ENCODE measurements at regions not wholly inside any gene's neighbourhood (a gene's known extent, or its start where the extent isn't known, plus 50 kb on each side); places are given as distances from the start of the nearest gene placed in this dataset.

DNA sequence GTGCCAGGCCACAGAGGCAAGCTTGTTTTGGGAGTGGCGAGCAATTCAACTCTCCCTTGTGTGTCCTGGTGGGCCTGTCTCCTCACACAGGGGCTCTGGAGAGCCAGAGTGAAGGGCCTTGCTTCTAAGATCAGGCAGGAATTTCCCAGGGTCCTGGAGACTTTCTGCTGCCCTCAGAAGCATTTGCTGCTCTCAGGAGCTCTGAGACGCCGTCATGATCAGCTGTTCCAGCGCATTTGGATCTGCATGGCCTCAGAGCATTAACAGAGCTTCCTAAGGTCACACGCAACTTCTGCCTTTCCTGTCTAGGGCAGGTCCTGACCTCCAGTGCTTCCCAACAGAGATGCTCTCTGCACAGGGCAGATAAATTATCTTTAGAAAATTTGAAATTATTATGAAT lies 52.2 kb upstream of the C10orf90 start:
- Histone ChIP-seq H3K4me3 (no peak overlapping the region), H3K36me3 (replicated peaks in 1 of 2; ENCODE audit: insufficient read depth in 1 of 2, low read depth in 2 of 2) (no peaks in the 10 kb centered on the region), H3K27me3 (no peaks in the 10 kb centered on the region), H3K27ac (no peak overlapping the region), H3K4me1 (no peaks in the 10 kb centered on the region), H3K9me3 (no peaks in the 10 kb centered on the region)
- no peak for TF ChIP-seq POLR2A (IDR thresholded peaks at IDR 0.05)
- TF ChIP-seq, protein P1, sequence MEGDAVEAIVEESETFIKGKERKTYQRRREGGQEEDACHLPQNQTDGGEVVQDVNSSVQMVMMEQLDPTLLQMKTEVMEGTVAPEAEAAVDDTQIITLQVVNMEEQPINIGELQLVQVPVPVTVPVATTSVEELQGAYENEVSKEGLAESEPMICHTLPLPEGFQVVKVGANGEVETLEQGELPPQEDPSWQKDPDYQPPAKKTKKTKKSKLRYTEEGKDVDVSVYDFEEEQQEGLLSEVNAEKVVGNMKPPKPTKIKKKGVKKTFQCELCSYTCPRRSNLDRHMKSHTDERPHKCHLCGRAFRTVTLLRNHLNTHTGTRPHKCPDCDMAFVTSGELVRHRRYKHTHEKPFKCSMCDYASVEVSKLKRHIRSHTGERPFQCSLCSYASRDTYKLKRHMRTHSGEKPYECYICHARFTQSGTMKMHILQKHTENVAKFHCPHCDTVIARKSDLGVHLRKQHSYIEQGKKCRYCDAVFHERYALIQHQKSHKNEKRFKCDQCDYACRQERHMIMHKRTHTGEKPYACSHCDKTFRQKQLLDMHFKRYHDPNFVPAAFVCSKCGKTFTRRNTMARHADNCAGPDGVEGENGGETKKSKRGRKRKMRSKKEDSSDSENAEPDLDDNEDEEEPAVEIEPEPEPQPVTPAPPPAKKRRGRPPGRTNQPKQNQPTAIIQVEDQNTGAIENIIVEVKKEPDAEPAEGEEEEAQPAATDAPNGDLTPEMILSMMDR (IDR thresholded peaks at IDR 0.05), result no peak
- no peak for DNase-seq
- ATAC-seq, result no peak
- WGBS, 2 donors, result 76 to 89% methylated on average over 5 of the region's 5 CpGs
- intact Hi-C loops (cut with DNase I), result no loop called here

DNA sequence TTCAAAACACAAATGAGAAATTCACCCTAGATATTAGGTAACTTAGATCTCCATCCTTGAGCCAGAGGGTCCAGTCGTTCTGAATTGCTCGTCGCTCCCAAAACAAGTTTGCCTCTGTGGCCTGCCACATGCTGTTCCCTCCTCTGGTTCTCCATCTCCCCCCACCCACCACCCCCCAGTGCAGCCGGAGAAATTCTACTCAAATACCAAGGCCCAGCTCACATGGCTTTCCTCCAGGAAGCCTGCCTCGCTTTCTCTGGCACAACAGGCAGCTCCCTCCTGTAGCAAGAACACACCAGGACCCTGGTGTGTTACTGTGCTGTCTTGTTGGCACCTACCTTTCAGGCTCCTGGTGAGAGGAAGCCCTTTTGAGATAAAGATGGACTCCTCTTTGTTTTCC lies 52.7 kb upstream of the C10orf90 start:
- intact Hi-C loops (cut with DNase I), result no loop called here
- DNase-seq (no peak), ATAC-seq (no peak)
- 67 to 73% methylated on average over 5 of the region's 5 CpGs for WGBS, 2 donors
- H3K4me1 ChIP-seq, result no peaks in the 10 kb centered on the region
- H3K27ac ChIP-seq, result no peak overlapping the region
- H3K36me3 ChIP-seq (replicated peaks in 1 of 2; ENCODE audit: insufficient read depth in 1 of 2, low read depth in 2 of 2), result no peaks in the 10 kb centered on the region
- no peak for TF ChIP-seq POLR2A (IDR thresholded peaks at IDR 0.05)
- TF ChIP-seq, protein P1 (IDR thresholded peaks at IDR 0.05), result no peak
- no peaks in the 10 kb centered on the region for H3K27me3 ChIP-seq
- H3K9me3 ChIP-seq, result no peaks in the 10 kb centered on the region
- H3K4me3 ChIP-seq, result no peak overlapping the region

DNA sequence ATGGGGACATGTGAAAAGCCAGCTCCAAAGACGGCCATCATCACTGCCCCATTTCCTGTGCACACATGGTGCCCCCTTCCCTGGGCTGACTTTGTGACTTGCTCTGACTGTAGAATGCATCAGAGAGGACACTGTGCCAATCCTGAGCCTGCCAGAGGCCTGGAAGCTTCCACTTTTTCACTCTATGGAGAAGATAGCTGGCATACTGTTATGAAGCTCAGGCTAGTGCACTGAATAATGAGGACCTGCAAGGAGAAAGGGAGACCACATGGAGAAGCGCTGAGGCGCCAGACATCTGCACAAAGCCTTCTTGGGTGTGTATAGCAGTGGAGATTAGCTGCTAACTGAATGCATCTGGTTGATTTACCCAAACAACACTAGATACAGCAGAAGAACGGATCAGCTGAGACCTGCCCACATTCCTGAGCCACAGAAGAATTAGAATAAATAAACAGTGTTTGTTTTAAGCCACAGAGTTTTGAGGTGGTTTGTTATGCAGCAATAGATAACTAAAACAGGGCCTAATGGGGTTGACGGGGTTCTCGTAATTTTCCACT lies 58.9 kb upstream of the C10orf90 start:
- Histone ChIP-seq H3K27ac (no peak overlapping the region), H3K4me1 (no peaks in the 10 kb centered on the region), H3K36me3 (replicated peaks in 1 of 2; ENCODE audit: insufficient read depth in 1 of 2, low read depth in 2 of 2) (no peaks in the 10 kb centered on the region), H3K27me3 (no peaks in the 10 kb centered on the region), H3K9me3 (no peaks in the 10 kb centered on the region), H3K4me3 (no peak overlapping the region)
- ATAC-seq (no peak), DNase-seq (no peak)
- intact Hi-C loops (cut with DNase I), result no loop called here
- TF ChIP-seq, protein P1 (IDR thresholded peaks at IDR 0.05), result no peak
- no peak for TF ChIP-seq POLR2A (IDR thresholded peaks at IDR 0.05)
- WGBS, 2 donors, result 70 to 79% methylated on average over 6 of the region's 6 CpGs

DNA sequence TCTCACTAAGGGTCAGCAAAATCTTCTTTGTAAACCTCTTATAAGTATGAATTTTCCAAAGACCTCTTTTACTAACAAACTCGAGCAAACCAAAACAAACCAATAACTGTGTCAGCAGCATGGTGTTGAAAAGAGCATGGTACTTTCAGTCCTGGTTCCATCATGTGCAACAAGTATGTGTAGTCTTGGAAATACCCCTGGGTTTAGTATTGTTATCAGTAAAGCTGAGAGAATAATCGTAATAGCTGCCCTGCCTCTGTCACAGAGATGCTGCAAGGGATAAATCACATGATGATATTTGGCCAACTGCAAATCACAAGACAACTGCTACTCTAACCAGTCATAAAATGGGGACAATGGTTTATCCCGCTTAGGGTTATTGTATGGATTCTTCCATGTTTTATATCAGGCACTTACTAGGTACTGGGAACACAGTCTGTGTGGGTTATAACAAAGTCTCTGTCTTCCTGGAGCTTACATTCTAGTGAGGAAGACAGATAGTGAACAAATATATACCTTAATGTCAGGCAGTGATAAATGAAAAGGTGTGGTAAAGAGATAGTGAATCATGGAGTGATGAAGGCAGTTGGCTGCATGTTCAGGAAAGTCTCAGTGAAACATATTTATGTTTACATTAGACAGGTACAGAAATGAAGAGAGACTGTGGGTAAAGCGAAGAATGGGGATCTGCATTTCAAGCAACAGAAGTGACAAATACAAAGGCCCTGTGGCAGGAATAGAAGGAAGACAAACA lies 60.5 kb upstream of the C10orf90 start:
- H3K36me3 ChIP-seq (replicated peaks in 1 of 2; ENCODE audit: insufficient read depth in 1 of 2, low read depth in 2 of 2), result no peaks in the 10 kb centered on the region
- WGBS, 2 donors, result 74 to 78% methylated on average over 4 of the region's 4 CpGs
- TF ChIP-seq, protein P1 (IDR thresholded peaks at IDR 0.05), result no peak
- TF ChIP-seq POLR2A (IDR thresholded peaks at IDR 0.05), result no peak
- DNase-seq (no peak), ATAC-seq (no peak)
- intact Hi-C loops (cut with DNase I), result no loop called here
- H3K27me3 ChIP-seq, result no peaks in the 10 kb centered on the region
- no peaks in the 10 kb centered on the region for H3K4me1 ChIP-seq
- no peak overlapping the region for H3K27ac ChIP-seq
- no peak overlapping the region for H3K4me3 ChIP-seq
- H3K9me3 ChIP-seq, result no peaks in the 10 kb centered on the region

DNA sequence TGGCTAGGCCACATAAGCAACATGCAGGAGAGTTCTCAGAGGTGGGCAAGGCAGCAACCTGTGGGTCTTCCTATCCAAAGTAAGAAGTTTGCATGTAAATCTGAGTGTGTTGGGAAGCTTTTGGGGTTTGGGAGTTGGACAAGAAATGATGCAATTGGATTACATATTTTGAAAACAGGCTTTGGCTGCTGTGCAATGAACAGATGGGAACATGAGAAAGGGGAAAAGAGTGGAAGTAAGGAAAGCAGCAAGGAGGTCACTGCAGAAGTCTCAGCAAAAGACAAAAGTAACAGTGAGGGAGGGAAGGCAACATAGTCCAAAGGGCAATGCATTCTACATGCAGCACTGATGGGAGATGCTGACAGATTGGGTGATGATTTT lies 61.1 kb upstream of the C10orf90 start:
- no peaks in the 10 kb centered on the region for H3K36me3 ChIP-seq (replicated peaks in 1 of 2; ENCODE audit: insufficient read depth in 1 of 2, low read depth in 2 of 2)
- H3K27ac ChIP-seq, result no peak overlapping the region
- no peak overlapping the region for H3K4me3 ChIP-seq
- intact Hi-C loops (cut with DNase I), result no loop called here
- H3K27me3 ChIP-seq, result no peaks in the 10 kb centered on the region
- TF ChIP-seq POLR2A (IDR thresholded peaks at IDR 0.05), result no peak
- TF ChIP-seq, protein P1 (IDR thresholded peaks at IDR 0.05), result no peak
- H3K4me1 ChIP-seq, result no peaks in the 10 kb centered on the region
- H3K9me3 ChIP-seq, result no peaks in the 10 kb centered on the region
- ATAC-seq, result no peak
- no peak for DNase-seq

All from body of pancreas (tissue), 4 donors.